HEK293 (cell line): ENCODE measurements at regions not wholly inside any gene's neighbourhood (a gene's known extent, or its start where the extent isn't known, plus 50 kb on each side); places are given as distances from the start of the nearest gene placed in this dataset.

Source experiments
- CTCF ChIA-PET: fragments of 350-600 bp; formaldehyde crosslinking; extraction: SDS; loops from one replicate; lab custom pipeline; 2021; ENCODE audit warnings: antibody characterized with exemption; lab: Yijun Ruan, JAX
- POLR2A ChIA-PET: fragments of 300-600 bp; formaldehyde crosslinking; extraction: SDS; loops from one replicate; lab custom pipeline; 2020; ENCODE audit warnings: antibody characterized with exemption, inconsistent platforms; lab: Yijun Ruan, JAX
- H3K27ac ChIP-seq: fragments of 200-500 bp; sonication (Bioruptor generic); 2 replicates; pipeline ENCODE4 v1.5.1; 2014; ENCODE audit warnings: low read depth, low read length, control low read depth, inconsistent platforms; ENCODE audit errors: extremely low read depth
- H3K36me3 ChIP-seq, 2 experiments: fragments of 200-500 bp in 1 of 2; sonication (Bioruptor generic) in 1 of 2; 1 replicate in 1 of 2; 2 replicates in 1 of 2; pipeline ENCODE4 v1.5.1; 2014 to 2017; ENCODE audit warnings: inconsistent platforms in 2 of 2, low read length in 2 of 2; ENCODE audit not compliant: control insufficient read depth in 2 of 2, insufficient read depth in 1 of 2
- H3K4me1 ChIP-seq: fragments of 200-500 bp; sonication (Bioruptor generic); 2 replicates; pipeline ENCODE4 v1.5.1; 2014; ENCODE audit warnings: mild to moderate bottlenecking, low read length, inconsistent platforms; ENCODE audit not compliant: control insufficient read depth, insufficient read depth
- H3K4me3 ChIP-seq: 2 replicates; pipeline ENCODE4 v1.5.1; 2011; ENCODE audit warnings: low read depth, mild to moderate bottlenecking, control low read depth, low read length, moderate library complexity
- H3K9me3 ChIP-seq: fragments of 200-500 bp; sonication (Bioruptor generic); 2 replicates; pipeline ENCODE4 v1.5.1; 2014; ENCODE audit warnings: low read depth, low read length, inconsistent platforms; ENCODE audit not compliant: control insufficient read depth, insufficient read depth
- GLI2 ChIP-seq: fragments of 450-650 bp; formaldehyde crosslinking; IDR thresholded peaks from 2 replicates; pipeline ENCODE4; 2017; ENCODE audit warnings: missing biosample characterization, missing genetic modification characterization, low read depth, borderline replicate concordance
- GLI4 ChIP-seq: fragments of 450-650 bp; formaldehyde crosslinking; IDR thresholded peaks from 2 replicates; pipeline ENCODE4 v1.5.1; 2016; ENCODE audit warnings: missing biosample characterization, missing genetic modification characterization
- KLF1 ChIP-seq: fragments of 450-650 bp; formaldehyde crosslinking; IDR thresholded peaks from 2 replicates; pipeline ENCODE4 v1.5.1; 2016; ENCODE audit warnings: missing biosample characterization, missing genetic modification characterization
- KLF16 ChIP-seq: fragments of 450-650 bp; formaldehyde crosslinking; IDR thresholded peaks from 2 replicates; pipeline ENCODE4 v1.5.1; 2017; ENCODE audit warnings: missing biosample characterization, missing genetic modification characterization
- KLF17 ChIP-seq: fragments of 450-650 bp; formaldehyde crosslinking; IDR thresholded peaks from 2 replicates; pipeline ENCODE4 v1.5.1; 2016; ENCODE audit warnings: missing biosample characterization, missing genetic modification characterization
- KLF9 ChIP-seq: fragments of 450-650 bp; formaldehyde crosslinking; IDR thresholded peaks from 2 replicates; pipeline ENCODE4 v1.5.1; 2016; ENCODE audit warnings: missing biosample characterization, missing genetic modification characterization, low read depth
- MYNN ChIP-seq: fragments of 450-650 bp; formaldehyde crosslinking; IDR thresholded peaks from 2 replicates; pipeline ENCODE4 v1.5.1; 2016; ENCODE audit warnings: missing biosample characterization, missing genetic modification characterization, borderline replicate concordance
- OSR2 ChIP-seq: fragments of 450-650 bp; formaldehyde crosslinking; IDR thresholded peaks from 2 replicates; pipeline ENCODE4 v1.5.1; 2016; ENCODE audit warnings: missing biosample characterization, missing genetic modification characterization
- PRDM2 ChIP-seq: fragments of 450-650 bp; formaldehyde crosslinking; IDR thresholded peaks from 2 replicates; pipeline ENCODE4 v1.5.1; 2016; ENCODE audit warnings: missing biosample characterization, missing genetic modification characterization, borderline replicate concordance
- ZBTB20 ChIP-seq: fragments of 450-650 bp; formaldehyde crosslinking; IDR thresholded peaks from 2 replicates; pipeline ENCODE4 v1.5.1; 2016; ENCODE audit warnings: missing biosample characterization, missing genetic modification characterization
- ZBTB7A ChIP-seq: fragments of 450-650 bp; formaldehyde crosslinking; IDR thresholded peaks from 2 replicates; pipeline ENCODE4 v1.5.1; 2016; ENCODE audit warnings: low read depth, missing biosample characterization, missing genetic modification characterization
- ZEB2 ChIP-seq: fragments of 450-650 bp; formaldehyde crosslinking; IDR thresholded peaks from 2 replicates; pipeline ENCODE4 v1.5.1; 2016; ENCODE audit warnings: missing biosample characterization, missing genetic modification characterization
- ZFP3 ChIP-seq: fragments of 450-650 bp; formaldehyde crosslinking; IDR thresholded peaks from 2 replicates; pipeline ENCODE4 v1.5.1; 2016; ENCODE audit warnings: low read depth, missing biosample characterization, missing genetic modification characterization
- ZNF155 ChIP-seq: fragments of 450-650 bp; formaldehyde crosslinking; IDR thresholded peaks from 2 replicates; pipeline ENCODE4 v1.5.1; 2016; ENCODE audit warnings: missing biosample characterization, missing genetic modification characterization
- ZNF19 ChIP-seq: fragments of 450-650 bp; formaldehyde crosslinking; IDR thresholded peaks from 2 replicates; pipeline ENCODE4; 2016; ENCODE audit warnings: missing biosample characterization, missing genetic modification characterization, low read depth
- ZNF202 ChIP-seq: fragments of 450-650 bp; formaldehyde crosslinking; IDR thresholded peaks from 2 replicates; pipeline ENCODE4 v1.5.1; 2016; ENCODE audit warnings: missing biosample characterization, missing genetic modification characterization, borderline replicate concordance
- ZNF223 ChIP-seq: fragments of 450-650 bp; formaldehyde crosslinking; IDR thresholded peaks from 2 replicates; pipeline ENCODE4 v1.5.1; 2016; ENCODE audit warnings: missing biosample characterization, missing genetic modification characterization
- ZNF280C ChIP-seq: fragments of 450-650 bp; formaldehyde crosslinking; IDR thresholded peaks from 2 replicates; pipeline ENCODE4 v1.5.1; 2016; ENCODE audit warnings: missing biosample characterization, missing genetic modification characterization
- ZNF324 ChIP-seq: fragments of 450-650 bp; formaldehyde crosslinking; IDR thresholded peaks from 2 replicates; pipeline ENCODE4 v1.5.1; 2016; ENCODE audit warnings: missing biosample characterization, missing genetic modification characterization
- ZNF335 ChIP-seq: fragments of 450-650 bp; formaldehyde crosslinking; conservative IDR thresholded peaks from 2 replicates; pipeline ENCODE4 v1.5.1; 2016; ENCODE audit warnings: missing biosample characterization, missing genetic modification characterization
- ZNF341 ChIP-seq: fragments of 450-650 bp; formaldehyde crosslinking; IDR thresholded peaks from 2 replicates; pipeline ENCODE4; 2016; ENCODE audit warnings: low read depth, missing biosample characterization, missing genetic modification characterization
- ZNF404 ChIP-seq: fragments of 450-650 bp; formaldehyde crosslinking; IDR thresholded peaks from 2 replicates; pipeline ENCODE4 v1.5.1; 2017; ENCODE audit warnings: missing biosample characterization, missing genetic modification characterization
- ZNF544 ChIP-seq: fragments of 450-650 bp; formaldehyde crosslinking; IDR thresholded peaks from 2 replicates; pipeline ENCODE4 v1.5.0; 2017; ENCODE audit warnings: missing biosample characterization, missing genetic modification characterization
- ZNF600 ChIP-seq: fragments of 450-650 bp; formaldehyde crosslinking; IDR thresholded peaks from 2 replicates; pipeline ENCODE4 v1.5.1; 2016; ENCODE audit warnings: missing biosample characterization, missing genetic modification characterization
- ZNF610 ChIP-seq: fragments of 450-650 bp; formaldehyde crosslinking; IDR thresholded peaks from 2 replicates; pipeline ENCODE4 v1.5.1; 2016; ENCODE audit warnings: missing biosample characterization, missing genetic modification characterization, borderline replicate concordance
- ZNF621 ChIP-seq: fragments of 450-650 bp; formaldehyde crosslinking; IDR thresholded peaks from 2 replicates; pipeline ENCODE4 v1.5.1; 2017; ENCODE audit warnings: missing biosample characterization, missing genetic modification characterization
- ZNF76 ChIP-seq: fragments of 450-650 bp; formaldehyde crosslinking; IDR thresholded peaks from 2 replicates; pipeline ENCODE4; 2016; ENCODE audit warnings: low read depth, missing biosample characterization, missing genetic modification characterization, borderline replicate concordance

- TF ChIP-seq ZNF544 (no peak), ZNF600 (tag by site-specific recombination) (no peak), ZBTB20 (tag by site-specific recombination) (no peak), ZNF335 (tag by site-specific recombination) (no peak), GLI2 (no peak), OSR2 (tag by site-specific recombination) (no peak), KLF16 (tag by site-specific recombination) (no peak)
Observed at GRCh38 chr13:86425170-86425815, 626.1 kb upstream of the SLITRK6 start (continued).

GRCh38 chr13:86426437-86426836 lies 627.2 kb upstream of the SLITRK6 start:
- POLR2A ChIA-PET, result no interaction called here
- TF ChIP-seq ZNF324 (no peak), ZNF223 (no peak), ZEB2 (no peak), ZNF19 (tag by site-specific recombination) (no peak), KLF1 (tag by site-specific recombination) (no peak), KLF17 (tag by site-specific recombination) (no peak), KLF9 (no peak), ZFP3 (tag by site-specific recombination) (no peak), ZNF202 (tag by site-specific recombination) (no peak), ZNF610 (no peak), ZNF280C (tag by site-specific recombination) (no peak), PRDM2 (tag by site-specific recombination) (no peak), ZNF404 (tag by site-specific recombination) (no peak), GLI4 (no peak), ZNF76 (tag by site-specific recombination) (no peak), ZNF341 (no peak), MYNN (tag by site-specific recombination) (no peak), ZNF155 (tag by site-specific recombination) (no peak), ZBTB7A (no peak), ZNF621 (tag by site-specific recombination) (no peak)
- TF ChIP-seq, all 188 proteins: peak for 0

More at GRCh38 chr13:86426437-86426836, 627.2 kb upstream of the SLITRK6 start:
- H3K4me1 ChIP-seq, result no peaks in the 10 kb centered on the region
- H3K27ac ChIP-seq, result no peak overlapping the region
- H3K4me3 ChIP-seq, result no peak overlapping the region
- CTCF ChIA-PET, result no interaction called here
- no peaks in the 10 kb centered on the region for H3K9me3 ChIP-seq
- H3K36me3 ChIP-seq, result no peaks in the 10 kb centered on the region
